Trophoblast cell (in vitro differentiated cells and primary cell): ENCODE measurements at regions not wholly inside any gene's neighbourhood (a gene's known extent, or its start where the extent isn't known, plus 50 kb on each side); places are given as distances from the start of the nearest gene placed in this dataset.

Experiments used
- DNase-seq, 2 donors: peaks; one replicate each; pipeline ENCODE4 v3.0.0-alpha.2; 2016
- H2AFZ ChIP-seq: 2 replicates; pipeline ENCODE4 v1.6.1; 2013; ENCODE audit warnings: low read length, moderate library complexity, mild to moderate bottlenecking; ENCODE audit not compliant: insufficient read depth, poor library complexity
- H2AK5ac ChIP-seq: 2 replicates; pipeline ENCODE4 v1.6.1; 2013; ENCODE audit warnings: mild to moderate bottlenecking, low read length
- H2BK120ac ChIP-seq: 2 replicates; pipeline ENCODE4 v1.6.1; 2013; ENCODE audit warnings: low read length, mild to moderate bottlenecking, moderate library complexity; ENCODE audit not compliant: insufficient read depth, poor library complexity
- H2BK12ac ChIP-seq: 2 replicates; pipeline ENCODE4 v1.6.1; 2013; ENCODE audit warnings: mild to moderate bottlenecking, low read length, moderate library complexity
- H2BK5ac ChIP-seq: 2 replicates; pipeline ENCODE4 v1.6.1; 2013; ENCODE audit warnings: low read length, low read depth, moderate library complexity, mild to moderate bottlenecking; ENCODE audit not compliant: poor library complexity
- H3K14ac ChIP-seq: 2 replicates; pipeline ENCODE4 v1.6.1; 2013; ENCODE audit warnings: mild to moderate bottlenecking, low read length
- H3K18ac ChIP-seq: 2 replicates; pipeline ENCODE4 v1.6.1; 2013; ENCODE audit warnings: mild to moderate bottlenecking, low read length
- H3K23ac ChIP-seq: 2 replicates; pipeline ENCODE4 v1.6.1; 2013; ENCODE audit warnings: low read length
- H3K27ac ChIP-seq: 2 replicates; pipeline ENCODE4 v1.5.1; 2013; ENCODE audit warnings: low read depth, mild to moderate bottlenecking, inconsistent platforms, low read length, moderate library complexity
- H3K27me3 ChIP-seq: 2 replicates; pipeline ENCODE4 v1.6.1; 2013; ENCODE audit warnings: inconsistent platforms, mild to moderate bottlenecking, low read length, moderate library complexity; ENCODE audit not compliant: insufficient read depth
- H3K36me3 ChIP-seq, 2 experiments: 1 replicate in 1 of 2; 2 replicates in 1 of 2; pipeline ENCODE4 v1.6.1; 2013; ENCODE audit warnings: low read length in 2 of 2, mild to moderate bottlenecking in 2 of 2, moderate library complexity in 1 of 2; ENCODE audit not compliant: insufficient read depth in 2 of 2, control insufficient read depth in 1 of 2
- H3K4ac ChIP-seq: 2 replicates; pipeline ENCODE4 v1.6.1; 2013; ENCODE audit warnings: low read depth, mild to moderate bottlenecking, low read length, moderate library complexity
- H3K4me1 ChIP-seq, 2 experiments: 1 replicate in 1 of 2; 2 replicates in 1 of 2; pipeline ENCODE4 v1.6.1; 2013; ENCODE audit warnings: low read length in 2 of 2, mild to moderate bottlenecking in 2 of 2, moderate library complexity in 1 of 2; ENCODE audit not compliant: insufficient read depth in 2 of 2, control insufficient read depth in 1 of 2
- H3K4me2 ChIP-seq: 2 replicates; pipeline ENCODE4 v1.6.1; 2013; ENCODE audit warnings: inconsistent platforms, mild to moderate bottlenecking, low read length, moderate library complexity
- H3K4me3 ChIP-seq: 2 replicates; pipeline ENCODE4 v1.5.1; 2013; ENCODE audit warnings: mild to moderate bottlenecking, low read depth, low read length, inconsistent platforms
- H3K79me1 ChIP-seq: one replicate; pipeline ENCODE4 v1.6.1; 2013; ENCODE audit warnings: low read length
- H3K79me2 ChIP-seq: 2 replicates; pipeline ENCODE4 v1.6.1; 2013; ENCODE audit warnings: low read length, mild to moderate bottlenecking; ENCODE audit not compliant: control insufficient read depth, insufficient read depth, poor library complexity
- H3K9ac ChIP-seq: 2 replicates; pipeline ENCODE4 v1.6.1; 2013; ENCODE audit warnings: mild to moderate bottlenecking, low read length
- H3K9me3 ChIP-seq: 2 replicates; pipeline ENCODE4 v1.6.1; 2013; ENCODE audit warnings: low read depth, mild to moderate bottlenecking, control low read depth, inconsistent platforms, low read length; ENCODE audit not compliant: insufficient read depth
- H4K12ac ChIP-seq: 2 replicates; pipeline ENCODE4 v1.6.1; 2013; ENCODE audit warnings: low read depth, mild to moderate bottlenecking, low read length, moderate library complexity
- H4K8ac ChIP-seq: 2 replicates; pipeline ENCODE4 v1.6.1; 2013; ENCODE audit warnings: low read depth, mild to moderate bottlenecking, low read length, moderate library complexity
- H4K91ac ChIP-seq: one replicate; pipeline ENCODE4 v1.6.1; 2013; ENCODE audit warnings: low read depth, mild to moderate bottlenecking, low read length, moderate library complexity
- WGBS: extraction: QIAGEN DNeasy Blood & Tissue Kit; methylation state at CpG from one replicate; pipeline ENCODE4 v1.1.7; 2013; ENCODE audit warnings: missing lambda C conversion rate; ENCODE audit not compliant: insufficient read length, insufficient coverage; ENCODE audit errors: extremely low coverage; 5-methylcytosine and 5-hydroxymethylcytosine counted together

- H3K27ac ChIP-seq: no peak overlapping the region
- H3K9me3 ChIP-seq: no peaks in the 10 kb centered on the region
- WGBS: no CpG with 5 or more reads among the region's 4 CpGs
- H3K4me2 ChIP-seq: no peak overlapping the region
- no peaks in the 10 kb centered on the region for H3K36me3 ChIP-seq
- H3K4me1 ChIP-seq: peaks cover 0 to 3% of the 10 kb centered on the region in 2 experiments
- H2AFZ ChIP-seq: no peak overlapping the region
- no peak overlapping the region for H3K18ac ChIP-seq
- no peak overlapping the region for H3K4me3 ChIP-seq
- peaks cover 2% of the 10 kb centered on the region for H3K79me1 ChIP-seq
- no peak for DNase-seq
- H3K27me3 ChIP-seq: no peaks in the 10 kb centered on the region
- no peak overlapping the region for H4K91ac ChIP-seq
- H2AK5ac ChIP-seq: no peak overlapping the region
- H2BK12ac ChIP-seq: no peak overlapping the region
- no peaks in the 10 kb centered on the region for H3K79me2 ChIP-seq
- H3K14ac ChIP-seq: no peak overlapping the region
- H2BK120ac ChIP-seq: no peak overlapping the region
- no peak overlapping the region for H4K8ac ChIP-seq
- no peak overlapping the region for H2BK5ac ChIP-seq
- H3K4ac ChIP-seq: no peak overlapping the region
- H3K9ac ChIP-seq: no peak overlapping the region
- no peak overlapping the region for H3K23ac ChIP-seq
- H4K12ac ChIP-seq: no peak overlapping the region
Measured at GRCh38 chr12:72098622-72099021, 160.0 kb downstream of the TPH2 start.

GRCh38 chr12:72100854-72101253 lies 162.2 kb downstream of the TPH2 start:
- no CpG with 5 or more reads among the region's 2 CpGs for WGBS
- H3K9me3 ChIP-seq: no peaks in the 10 kb centered on the region

GRCh38 chr12:72102150-72102549 lies 163.5 kb downstream of the TPH2 start:
- no peak overlapping the region for H3K23ac ChIP-seq
- no peak overlapping the region for H2AFZ ChIP-seq
- no peak overlapping the region for H3K4me2 ChIP-seq
- no peak overlapping the region for H3K27ac ChIP-seq
- H3K9ac ChIP-seq: no peak overlapping the region
- no peak for DNase-seq
- no peaks in the 10 kb centered on the region for H3K79me2 ChIP-seq
- no CpG with 5 or more reads among the region's 3 CpGs for WGBS
- H3K9me3 ChIP-seq: no peaks in the 10 kb centered on the region
- H3K14ac ChIP-seq: no peak overlapping the region
- no peak overlapping the region for H3K4ac ChIP-seq
- no peaks in the 10 kb centered on the region for H3K36me3 ChIP-seq
- H2BK120ac ChIP-seq: peak overlapping the region; percentile 13
- H2BK12ac ChIP-seq: no peak overlapping the region
- H3K27me3 ChIP-seq: no peaks in the 10 kb centered on the region
- peaks cover 2% of the 10 kb centered on the region for H3K79me1 ChIP-seq
- H4K91ac ChIP-seq: no peak overlapping the region
- H2AK5ac ChIP-seq: no peak overlapping the region
- no peak overlapping the region for H2BK5ac ChIP-seq
- H4K12ac ChIP-seq: no peak overlapping the region
- no peak overlapping the region for H3K4me3 ChIP-seq
- peak overlapping the region; percentile 47 for H4K8ac ChIP-seq
- peaks cover 0 to 3% of the 10 kb centered on the region in 2 experiments for H3K4me1 ChIP-seq
- H3K18ac ChIP-seq: no peak overlapping the region

More at GRCh38 chr12:72100854-72101253, 162.2 kb downstream of the TPH2 start:
- Histone ChIP-seq H3K4ac (no peak overlapping the region), H3K79me2 (no peaks in the 10 kb centered on the region), H2BK5ac (no peak overlapping the region), H3K36me3 (no peaks in the 10 kb centered on the region), H4K12ac (no peak overlapping the region), H3K79me1 (peaks cover 2% of the 10 kb centered on the region), H4K8ac (no peak overlapping the region), H2AFZ (no peak overlapping the region), H2AK5ac (no peak overlapping the region), H3K4me3 (no peak overlapping the region), H3K14ac (no peak overlapping the region), H3K18ac (no peak overlapping the region), H3K4me1 (peaks cover 0 to 3% of the 10 kb centered on the region in 2 experiments), H3K23ac (no peak overlapping the region), H3K4me2 (no peak overlapping the region), H3K9ac (no peak overlapping the region), H2BK120ac (no peak overlapping the region), H3K27ac (no peak overlapping the region), H3K27me3 (no peaks in the 10 kb centered on the region), H2BK12ac (no peak overlapping the region), H4K91ac (no peak overlapping the region)
- no peak for DNase-seq

- no peak overlapping the region for H2AFZ ChIP-seq
- H3K9me3 ChIP-seq: no peaks in the 10 kb centered on the region
- H4K91ac ChIP-seq: no peak overlapping the region
- H3K4me3 ChIP-seq: no peak overlapping the region
- H3K23ac ChIP-seq: no peak overlapping the region
- H3K9ac ChIP-seq: no peak overlapping the region
- no peak overlapping the region for H2BK12ac ChIP-seq
- H3K27ac ChIP-seq: no peak overlapping the region
- no peak overlapping the region for H2BK5ac ChIP-seq
- H3K79me1 ChIP-seq: peaks cover 2% of the 10 kb centered on the region
- no peaks in the 10 kb centered on the region for H3K36me3 ChIP-seq
- H2BK120ac ChIP-seq: no peak overlapping the region
- no peak for DNase-seq
- H2AK5ac ChIP-seq: no peak overlapping the region
- H4K12ac ChIP-seq: no peak overlapping the region
- no peaks in the 10 kb centered on the region for H3K79me2 ChIP-seq
- H3K18ac ChIP-seq: no peak overlapping the region
- no peak overlapping the region for H3K4me2 ChIP-seq
- no peaks in the 10 kb centered on the region for H3K27me3 ChIP-seq
- no peak overlapping the region for H3K4ac ChIP-seq
- peaks cover 0 to 3% of the 10 kb centered on the region in 2 experiments for H3K4me1 ChIP-seq
- no peak overlapping the region for H4K8ac ChIP-seq
- no peak overlapping the region for H3K14ac ChIP-seq
Measured at GRCh38 chr12:72105849-72106248, 166.3 kb upstream of the TRHDE start.
